Fibroblast of lung (primary cell): ENCODE measurements at regions not wholly inside any gene's neighbourhood (a gene's known extent, or its start where the extent isn't known, plus 50 kb on each side); places are given as distances from the start of the nearest gene placed in this dataset.

ENCODE experiments used
- DNase-seq, 2 donors: peaks; one replicate each; pipeline versions ENCODE4 v3.0.0 to v3.0.0-alpha.2; 2010; ENCODE audit warnings: low read depth in 2 of 2
- H2AFZ ChIP-seq: 2 replicates; pipeline ENCODE4 v1.5.1; 2012; ENCODE audit warnings: low read length, control low read depth, inconsistent platforms
- H3K27ac ChIP-seq: 2 replicates; pipeline ENCODE4 v1.5.1; 2011; ENCODE audit warnings: low read length, control low read depth; ENCODE audit not compliant: insufficient read depth
- H3K27me3 ChIP-seq: 2 replicates; pipeline ENCODE4 v1.5.1; 2011; ENCODE audit warnings: mild to moderate bottlenecking, low read length; ENCODE audit not compliant: control insufficient read depth, insufficient read depth
- H3K36me3 ChIP-seq: 2 replicates; pipeline ENCODE4 v1.5.1; 2011; ENCODE audit warnings: low read length; ENCODE audit not compliant: control insufficient read depth, insufficient read depth
- H3K4me1 ChIP-seq: 2 replicates; pipeline ENCODE4 v1.5.1; 2011; ENCODE audit warnings: low read length; ENCODE audit not compliant: control insufficient read depth, insufficient read depth; ENCODE audit errors: extremely low read depth
- H3K4me2 ChIP-seq: 2 replicates; pipeline ENCODE4 v1.5.1; 2011; ENCODE audit warnings: low read length, control low read depth; ENCODE audit not compliant: insufficient read depth; ENCODE audit errors: extremely low read depth
- H3K4me3 ChIP-seq, 4 experiments: fragments of 200-600 bp in 1 of 4; sonication (generic) in 1 of 4; replicated peaks in 1 of 4; 2 replicates each; pipeline ENCODE4 v1.5.1; 2011 to 2016; ENCODE audit warnings: low read length in 4 of 4, low read depth in 3 of 4, mild to moderate bottlenecking in 3 of 4, control low read depth in 2 of 4, inconsistent platforms in 1 of 4, mixed read lengths in 1 of 4; ENCODE audit not compliant: insufficient read depth in 1 of 4; ENCODE audit errors: control extremely low read depth in 1 of 4
- H3K79me2 ChIP-seq: 2 replicates; pipeline ENCODE4 v1.5.1; 2012; ENCODE audit warnings: mild to moderate bottlenecking, low read length, inconsistent platforms; ENCODE audit not compliant: control insufficient read depth, insufficient read depth
- H3K9ac ChIP-seq: 2 replicates; pipeline ENCODE4 v1.5.1; 2011; ENCODE audit warnings: mild to moderate bottlenecking, low read length, control low read depth; ENCODE audit not compliant: insufficient read depth
- H3K9me3 ChIP-seq: 2 replicates; pipeline ENCODE4 v1.5.1; 2012; ENCODE audit warnings: low read depth, low read length; ENCODE audit not compliant: control insufficient read depth, insufficient read depth
- H4K20me1 ChIP-seq: 2 replicates; pipeline ENCODE4 v1.5.1; 2011; ENCODE audit warnings: low read length; ENCODE audit not compliant: control insufficient read depth, insufficient read depth; ENCODE audit errors: extremely low read depth
- CTCF ChIP-seq, 2 donors: IDR thresholded peaks in 1 of 2; conservative IDR thresholded peaks in 1 of 2; 1 replicate in 1 of 2; 2 replicates in 1 of 2; pipeline ENCODE4 v1.5.1; 2011 to 2012; ENCODE audit warnings: low read length in 2 of 2, control low read depth in 1 of 2, inconsistent platforms in 1 of 2, low read depth in 1 of 2, mild to moderate bottlenecking in 1 of 2
- EZH2 ChIP-seq: IDR thresholded peaks from 2 replicates; pipeline ENCODE4 v1.5.1; 2012; ENCODE audit warnings: low read length, control low read depth, mild to moderate bottlenecking; ENCODE audit errors: missing control alignments

GRCh38 chrX:122579036-122579435 lies 605.0 kb upstream of the GRIA3 start:
- H3K9ac ChIP-seq: no peak overlapping the region
- TF ChIP-seq EZH2 (no peak), CTCF (conservative IDR thresholded peaks at IDR 0.05 in 1 of 2, IDR thresholded peaks at IDR 0.05 in 1 of 2; ENCODE audit: low read depth in 1 of 2, low read length in 2 of 2) (no peak)
- no peaks in the 10 kb centered on the region for H4K20me1 ChIP-seq
- H3K27ac ChIP-seq: no peak overlapping the region
- H3K4me1 ChIP-seq: no peaks in the 10 kb centered on the region
- no peaks in the 10 kb centered on the region for H3K79me2 ChIP-seq
- H3K27me3 ChIP-seq: no peaks in the 10 kb centered on the region
- no peaks in the 10 kb centered on the region for H3K36me3 ChIP-seq
- no peak overlapping the region for H3K4me2 ChIP-seq
- no peaks in the 10 kb centered on the region for H3K9me3 ChIP-seq
- no peak overlapping the region for H2AFZ ChIP-seq
- peak in 1 of 2 donors; percentile 60 for DNase-seq
- H3K4me3 ChIP-seq: no peak overlapping the region

- Histone ChIP-seq H3K9ac (no peak overlapping the region), H3K36me3 (no peaks in the 10 kb centered on the region), H3K27ac (no peak overlapping the region), H3K9me3 (no peaks in the 10 kb centered on the region), H4K20me1 (no peaks in the 10 kb centered on the region), H3K4me3 (no peak overlapping the region), H3K4me1 (no peaks in the 10 kb centered on the region), H3K4me2 (no peak overlapping the region), H3K27me3 (no peaks in the 10 kb centered on the region), H3K79me2 (no peaks in the 10 kb centered on the region), H2AFZ (no peak overlapping the region)
- DNase-seq: peak; percentile 1 to 80
- TF ChIP-seq EZH2: no peak
- no peak for TF ChIP-seq CTCF (conservative IDR thresholded peaks at IDR 0.05 in 1 of 2, IDR thresholded peaks at IDR 0.05 in 1 of 2; ENCODE audit: low read depth in 1 of 2, low read length in 2 of 2)
These were observed 604.6 kb upstream of the GRIA3 start for GRCh38 chrX:122579526-122579925.

- Histone ChIP-seq H2AFZ (no peak overlapping the region), H3K79me2 (no peaks in the 10 kb centered on the region), H3K36me3 (no peaks in the 10 kb centered on the region), H3K27ac (no peak overlapping the region), H3K27me3 (no peaks in the 10 kb centered on the region), H4K20me1 (no peaks in the 10 kb centered on the region), H3K4me2 (no peak overlapping the region), H3K4me1 (no peaks in the 10 kb centered on the region), H3K4me3 (no peak overlapping the region), H3K9me3 (no peaks in the 10 kb centered on the region), H3K9ac (no peak overlapping the region)
- no peak for TF ChIP-seq CTCF (conservative IDR thresholded peaks at IDR 0.05 in 1 of 2, IDR thresholded peaks at IDR 0.05 in 1 of 2; ENCODE audit: low read depth in 1 of 2, low read length in 2 of 2)
- TF ChIP-seq EZH2: no peak
- peak in 1 of 2 donors; percentile 76 for DNase-seq
These were observed 601.7 kb upstream of the GRIA3 start for GRCh38 chrX:122582280-122582974.
